ENCODE measurements at regions not wholly inside any gene's neighbourhood (a gene's known extent, or its start where the extent isn't known, plus 50 kb on each side); places are given as distances from the start of the nearest gene placed in this dataset.

GRCh38 chrX:122771933-122772332 lies 412.1 kb upstream of the GRIA3 start:
- H3K36me3 ChIP-seq (replicated peaks; ENCODE audit: low read depth, low read length): peaks cover 52% of the 10 kb centered on the region
- H3K4me1 ChIP-seq (ENCODE audit: low read length): peaks cover 29% of the 10 kb centered on the region
- H3K27me3 ChIP-seq (ENCODE audit: low read depth, low read length): no peaks in the 10 kb centered on the region
- peak overlapping the region; percentile 54 for H3K4me2 ChIP-seq (ENCODE audit: low read length)
- TF ChIP-seq CTCF (IDR thresholded peaks at IDR 0.05; ENCODE audit: low read depth, low read length) (no peak), EZH2phosphoT487 (IDR thresholded peaks at IDR 0.05; ENCODE audit: low read depth) (no peak)
- H3K9ac ChIP-seq (ENCODE audit: low read length): peak overlapping the region; percentile 16; the same call in 1 of the 2 replicates
- H3K4me3 ChIP-seq (ENCODE audit: low read length): peak overlapping the region; percentile 42
- H3K9me3 ChIP-seq (ENCODE audit: insufficient read depth, low read length): peaks cover 7% of the 10 kb centered on the region
- no peaks in the 10 kb centered on the region for H3K79me2 ChIP-seq (ENCODE audit: low read length)
- no peaks in the 10 kb centered on the region for H4K20me1 ChIP-seq (ENCODE audit: insufficient read depth, low read length)
- H2AFZ ChIP-seq (ENCODE audit: low read depth, low read length): peak overlapping the region; percentile 86
- peak overlapping the region; percentile 90 for H3K27ac ChIP-seq (ENCODE audit: low read length)

- Histone ChIP-seq H3K79me2 (ENCODE audit: low read length) (no peaks in the 10 kb centered on the region), H3K27me3 (ENCODE audit: low read depth, low read length) (no peaks in the 10 kb centered on the region), H3K27ac (ENCODE audit: low read length) (no peak overlapping the region), H3K4me1 (ENCODE audit: low read length) (peaks cover 1% of the 10 kb centered on the region; the same call in 1 of the 2 replicates), H3K9me3 (ENCODE audit: insufficient read depth, low read length) (peaks cover 3% of the 10 kb centered on the region; the same call in 1 of the 2 replicates), H3K9ac (ENCODE audit: low read length) (no peak overlapping the region), H3K36me3 (replicated peaks; ENCODE audit: low read depth, low read length) (peaks cover 28% of the 10 kb centered on the region), H3K4me2 (ENCODE audit: low read length) (no peak overlapping the region), H3K4me3 (ENCODE audit: low read length) (no peak overlapping the region), H2AFZ (ENCODE audit: low read depth, low read length) (no peak overlapping the region), H4K20me1 (ENCODE audit: insufficient read depth, low read length) (no peaks in the 10 kb centered on the region)
- TF ChIP-seq CTCF (IDR thresholded peaks at IDR 0.05; ENCODE audit: low read depth, low read length) (peak; percentile 25; the same call in 1 of the 2 replicates), EZH2phosphoT487 (IDR thresholded peaks at IDR 0.05; ENCODE audit: low read depth) (no peak)
Observed at GRCh38 chrX:122777766-122778165, 406.3 kb upstream of the GRIA3 start.

- Histone ChIP-seq H2AFZ (ENCODE audit: low read depth, low read length) (no peak overlapping the region), H3K4me2 (ENCODE audit: low read length) (no peak overlapping the region), H4K20me1 (ENCODE audit: insufficient read depth, low read length) (no peaks in the 10 kb centered on the region), H3K9me3 (ENCODE audit: insufficient read depth, low read length) (no peaks in the 10 kb centered on the region), H3K36me3 (replicated peaks; ENCODE audit: low read depth, low read length) (no peaks in the 10 kb centered on the region), H3K9ac (ENCODE audit: low read length) (no peak overlapping the region), H3K27ac (ENCODE audit: low read length) (no peak overlapping the region), H3K4me1 (ENCODE audit: low read length) (no peaks in the 10 kb centered on the region), H3K79me2 (ENCODE audit: low read length) (no peaks in the 10 kb centered on the region), H3K4me3 (ENCODE audit: low read length) (no peak overlapping the region), H3K27me3 (ENCODE audit: low read depth, low read length) (no peaks in the 10 kb centered on the region)
- no peak for TF ChIP-seq EZH2phosphoT487 (IDR thresholded peaks at IDR 0.05; ENCODE audit: low read depth)
- TF ChIP-seq CTCF (IDR thresholded peaks at IDR 0.05; ENCODE audit: low read depth, low read length): no peak
Observed at GRCh38 chrX:122783918-122784317, 400.2 kb upstream of the GRIA3 start.

- Histone ChIP-seq H3K4me1 (ENCODE audit: low read length) (no peaks in the 10 kb centered on the region), H2AFZ (ENCODE audit: low read depth, low read length) (no peak overlapping the region), H3K9me3 (ENCODE audit: insufficient read depth, low read length) (no peaks in the 10 kb centered on the region), H3K27me3 (ENCODE audit: low read depth, low read length) (no peaks in the 10 kb centered on the region), H3K36me3 (replicated peaks; ENCODE audit: low read depth, low read length) (no peaks in the 10 kb centered on the region), H3K9ac (ENCODE audit: low read length) (no peak overlapping the region), H3K4me3 (ENCODE audit: low read length) (no peak overlapping the region), H3K79me2 (ENCODE audit: low read length) (no peaks in the 10 kb centered on the region), H3K4me2 (ENCODE audit: low read length) (no peak overlapping the region), H4K20me1 (ENCODE audit: insufficient read depth, low read length) (no peaks in the 10 kb centered on the region), H3K27ac (ENCODE audit: low read length) (no peak overlapping the region)
- TF ChIP-seq CTCF (IDR thresholded peaks at IDR 0.05; ENCODE audit: low read depth, low read length) (no peak), EZH2phosphoT487 (IDR thresholded peaks at IDR 0.05; ENCODE audit: low read depth) (no peak)
Observed at GRCh38 chrX:122787231-122787630, 396.8 kb upstream of the GRIA3 start.
